ENCODE measurements at regions not wholly inside any gene's neighbourhood (a gene's known extent, or its start where the extent isn't known, plus 50 kb on each side); places are given as distances from the start of the nearest gene placed in this dataset.
"Not testable (repeated sequence)": the region's sequence is repeated elsewhere in the genome, so short reads cannot be mapped to it uniquely, and the experiment has no call there.

DNA sequence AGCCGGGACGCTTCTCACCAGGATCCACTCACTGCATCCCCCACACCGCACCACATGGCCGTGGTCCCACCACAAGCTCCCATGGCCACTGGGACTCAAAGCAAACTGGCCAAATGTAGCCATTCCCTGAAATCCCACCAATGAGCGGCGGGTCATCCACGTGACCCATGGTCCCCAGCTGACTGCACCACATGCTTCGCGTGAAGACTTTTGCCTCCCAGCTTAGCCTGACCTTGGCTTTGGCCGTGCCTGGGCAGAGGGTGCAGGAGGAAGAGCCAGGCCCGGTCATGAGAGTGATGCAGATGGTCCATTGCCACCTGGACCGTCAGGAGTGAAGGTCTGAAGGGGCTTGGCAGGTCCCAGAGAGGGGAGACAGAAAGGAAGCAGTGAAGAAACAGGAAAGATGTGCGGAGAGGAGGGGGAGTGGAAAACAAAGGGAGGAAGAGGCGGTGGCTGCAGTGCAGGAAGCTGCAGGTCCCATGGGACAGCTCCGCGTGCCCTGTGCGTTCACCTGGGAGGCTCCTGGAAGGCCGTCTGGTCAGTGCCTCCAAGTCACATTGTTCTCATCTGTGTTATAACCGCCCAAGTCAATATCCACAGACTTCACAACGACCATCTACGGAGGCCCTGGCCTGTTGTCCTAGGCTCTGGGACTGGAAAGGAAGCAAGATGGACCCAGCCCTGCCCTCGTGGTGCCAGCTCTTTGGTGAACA is 167.8 kb upstream of the AJAP1 start:
- no peak overlapping the region for H3K27ac ChIP-seq
- no peaks in the 10 kb centered on the region for H3K4me1 ChIP-seq
- no peaks in the 10 kb centered on the region for H3K27me3 ChIP-seq
- no peaks in the 10 kb centered on the region for H3K9me3 ChIP-seq
- H3K4me3 ChIP-seq, result no peak overlapping the region
- intact Hi-C loops (cut with DNase I; ENCODE audit: low total_unique reads), result no loop called here
- TF ChIP-seq POLR2A (IDR thresholded peaks at IDR 0.05), result no peak
- TF ChIP-seq, protein P1, sequence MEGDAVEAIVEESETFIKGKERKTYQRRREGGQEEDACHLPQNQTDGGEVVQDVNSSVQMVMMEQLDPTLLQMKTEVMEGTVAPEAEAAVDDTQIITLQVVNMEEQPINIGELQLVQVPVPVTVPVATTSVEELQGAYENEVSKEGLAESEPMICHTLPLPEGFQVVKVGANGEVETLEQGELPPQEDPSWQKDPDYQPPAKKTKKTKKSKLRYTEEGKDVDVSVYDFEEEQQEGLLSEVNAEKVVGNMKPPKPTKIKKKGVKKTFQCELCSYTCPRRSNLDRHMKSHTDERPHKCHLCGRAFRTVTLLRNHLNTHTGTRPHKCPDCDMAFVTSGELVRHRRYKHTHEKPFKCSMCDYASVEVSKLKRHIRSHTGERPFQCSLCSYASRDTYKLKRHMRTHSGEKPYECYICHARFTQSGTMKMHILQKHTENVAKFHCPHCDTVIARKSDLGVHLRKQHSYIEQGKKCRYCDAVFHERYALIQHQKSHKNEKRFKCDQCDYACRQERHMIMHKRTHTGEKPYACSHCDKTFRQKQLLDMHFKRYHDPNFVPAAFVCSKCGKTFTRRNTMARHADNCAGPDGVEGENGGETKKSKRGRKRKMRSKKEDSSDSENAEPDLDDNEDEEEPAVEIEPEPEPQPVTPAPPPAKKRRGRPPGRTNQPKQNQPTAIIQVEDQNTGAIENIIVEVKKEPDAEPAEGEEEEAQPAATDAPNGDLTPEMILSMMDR (IDR thresholded peaks at IDR 0.05), result no peak
- H3K36me3 ChIP-seq, result no peaks in the 10 kb centered on the region
- DNase-seq, result no peak

DNA sequence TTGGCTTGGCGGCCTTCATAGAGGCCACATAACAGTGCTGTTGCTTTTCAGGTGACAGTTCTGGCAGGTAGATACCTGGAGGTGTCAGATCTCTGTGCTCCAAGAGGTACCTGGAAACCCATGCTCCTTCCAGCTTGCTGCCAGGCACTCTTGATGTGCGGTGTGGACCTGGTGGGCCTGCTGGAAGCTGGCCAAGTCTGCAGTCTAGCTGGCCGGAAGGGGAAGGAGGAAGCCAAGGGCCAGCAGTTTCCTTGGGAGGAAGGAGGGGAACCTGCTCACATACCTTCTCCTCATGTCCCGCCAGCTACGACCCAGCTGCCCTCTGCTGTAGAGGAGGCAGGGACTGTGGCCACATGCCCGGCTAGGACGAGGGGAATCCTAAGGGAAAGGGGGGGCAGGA is 166.4 kb upstream of the AJAP1 start:
- no peak overlapping the region for H3K27ac ChIP-seq
- no peak overlapping the region for H3K4me3 ChIP-seq
- TF ChIP-seq, protein P1 (IDR thresholded peaks at IDR 0.05), result no peak
- no peak for TF ChIP-seq POLR2A (IDR thresholded peaks at IDR 0.05)
- intact Hi-C loops (cut with DNase I; ENCODE audit: low total_unique reads), result no loop called here
- no peak for DNase-seq
- no peaks in the 10 kb centered on the region for H3K4me1 ChIP-seq
- no peaks in the 10 kb centered on the region for H3K9me3 ChIP-seq
- no peaks in the 10 kb centered on the region for H3K27me3 ChIP-seq
- no peaks in the 10 kb centered on the region for H3K36me3 ChIP-seq

DNA sequence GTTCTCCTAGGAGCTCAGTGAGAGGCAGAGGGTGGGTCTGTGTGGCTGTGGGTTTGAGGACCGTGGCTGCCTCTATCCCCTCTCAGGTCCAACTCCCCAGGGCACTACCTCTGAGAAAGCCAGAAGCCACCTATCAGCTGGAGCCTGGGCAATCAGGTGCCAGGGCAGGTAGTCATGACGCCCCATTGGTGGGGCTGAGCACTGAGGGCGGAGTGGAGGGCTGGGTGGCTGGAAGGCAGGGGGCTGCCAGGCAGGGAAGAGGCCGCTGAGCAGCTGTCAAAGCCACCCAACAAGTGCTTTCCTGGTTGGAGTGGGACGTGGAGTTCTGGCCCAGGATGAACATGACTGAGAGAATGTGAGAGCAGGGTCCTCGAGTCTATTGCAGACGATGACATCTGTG is 164.9 kb upstream of the AJAP1 start:
- no peak overlapping the region for H3K4me3 ChIP-seq
- no peaks in the 10 kb centered on the region for H3K4me1 ChIP-seq
- H3K9me3 ChIP-seq, result no peaks in the 10 kb centered on the region
- intact Hi-C loops (cut with DNase I; ENCODE audit: low total_unique reads), result no loop called here
- no peaks in the 10 kb centered on the region for H3K36me3 ChIP-seq
- no peak for TF ChIP-seq POLR2A (IDR thresholded peaks at IDR 0.05)
- TF ChIP-seq, protein P1 (IDR thresholded peaks at IDR 0.05), result no peak
- H3K27ac ChIP-seq, result no peak overlapping the region
- no peaks in the 10 kb centered on the region for H3K27me3 ChIP-seq
- no peak for DNase-seq

DNA sequence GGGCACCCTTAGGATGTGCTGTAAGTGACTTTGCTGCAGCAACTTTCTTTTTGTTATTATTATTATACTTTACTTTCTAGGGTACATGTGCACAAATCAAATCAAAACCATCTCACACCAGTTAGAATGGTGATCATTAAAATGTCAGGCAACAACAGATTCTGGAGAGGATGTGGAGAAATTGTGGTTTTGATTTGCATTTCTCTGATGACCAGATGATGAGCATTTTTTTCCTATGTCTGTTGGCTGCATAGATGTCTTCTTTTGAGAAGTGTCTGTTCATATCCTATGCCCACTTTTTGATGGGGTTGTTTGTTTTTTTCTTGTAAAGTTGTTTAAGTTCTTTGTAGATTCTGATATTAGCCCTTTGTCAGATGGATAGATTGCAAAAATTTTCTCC is 164.4 kb upstream of the AJAP1 start:
- DNase-seq; H3K27me3 ChIP-seq; H3K9me3 ChIP-seq; H3K4me3 ChIP-seq; H3K4me1 ChIP-seq; intact Hi-C loops (cut with DNase I; ENCODE audit: low total_unique reads); H3K36me3 ChIP-seq; H3K27ac ChIP-seq: not testable (repeated sequence)

DNA sequence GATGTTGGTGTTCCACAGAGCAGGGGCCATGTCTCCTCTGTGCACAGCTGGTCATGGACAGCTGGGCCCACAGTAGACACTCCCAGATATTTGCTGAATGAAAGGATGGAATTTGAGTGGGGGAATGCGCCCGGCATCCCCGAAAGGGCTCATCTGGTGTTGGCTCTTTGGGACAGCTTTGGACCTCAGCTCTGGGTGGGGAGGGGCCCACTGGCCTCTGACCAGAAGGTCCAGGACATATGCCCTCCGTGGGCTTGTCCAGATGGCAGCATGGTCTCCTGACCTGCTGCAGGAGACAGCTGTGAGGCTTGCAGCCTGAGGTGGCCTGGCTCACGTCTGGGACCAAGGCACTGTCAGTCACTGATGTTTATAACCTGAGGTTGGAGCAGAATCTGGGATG is 160.4 kb upstream of the AJAP1 start:
- intact Hi-C loops (cut with DNase I; ENCODE audit: low total_unique reads), result no loop called here
- DNase-seq, result no peak
- Histone ChIP-seq H3K27ac (no peak overlapping the region), H3K9me3 (no peaks in the 10 kb centered on the region), H3K27me3 (no peaks in the 10 kb centered on the region), H3K36me3 (no peaks in the 10 kb centered on the region), H3K4me3 (no peak overlapping the region), H3K4me1 (no peaks in the 10 kb centered on the region)
- no peak for TF ChIP-seq POLR2A (IDR thresholded peaks at IDR 0.05)
- TF ChIP-seq, protein P1 (IDR thresholded peaks at IDR 0.05), result no peak

DNA sequence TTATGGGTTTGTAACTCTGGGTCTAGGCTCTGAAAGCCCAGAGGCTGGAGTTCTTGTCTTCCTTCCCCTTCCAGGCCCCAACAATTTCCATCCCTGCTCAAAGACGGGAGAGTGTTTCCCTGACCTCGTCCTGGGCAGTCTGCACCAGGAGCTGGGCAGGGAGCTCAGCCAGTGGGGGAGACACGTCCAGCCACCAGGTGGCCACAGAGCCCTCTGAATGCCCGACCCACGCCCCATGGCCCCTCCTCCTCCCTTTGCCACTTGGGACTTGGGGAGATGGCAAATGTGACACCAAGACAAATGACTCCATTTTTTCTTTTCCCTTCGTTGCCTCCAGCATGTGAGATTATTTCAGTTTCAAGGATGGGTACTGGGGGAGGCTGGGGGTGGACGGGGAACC is 159.9 kb upstream of the AJAP1 start:
- Histone ChIP-seq H3K36me3 (no peaks in the 10 kb centered on the region), H3K27me3 (no peaks in the 10 kb centered on the region), H3K4me3 (no peak overlapping the region), H3K27ac (no peak overlapping the region), H3K4me1 (no peaks in the 10 kb centered on the region), H3K9me3 (no peaks in the 10 kb centered on the region)
- no peak for DNase-seq
- intact Hi-C loops (cut with DNase I; ENCODE audit: low total_unique reads), result no loop called here
- TF ChIP-seq POLR2A (IDR thresholded peaks at IDR 0.05), result no peak
- TF ChIP-seq, protein P1 (IDR thresholded peaks at IDR 0.05), result no peak
